ENCODE measurements at regions not wholly inside any gene's neighbourhood (a gene's known extent, or its start where the extent isn't known, plus 50 kb on each side); places are given as distances from the start of the nearest gene placed in this dataset.
"Not testable (repeated sequence)": the region's sequence is repeated elsewhere in the genome, so short reads cannot be mapped to it uniquely, and the experiment has no call there.

- no peak for DNase-seq (ENCODE audit: low read depth in 3 of 3, low spot score in 2 of 3)
These were observed 2342.1 kb downstream of the PCDH7 start for GRCh38 chr4:33062155-33062806.

- no peak for DNase-seq (ENCODE audit: low read depth in 3 of 3, low spot score in 2 of 3)
These were observed 2343.1 kb downstream of the PCDH7 start for GRCh38 chr4:33063241-33063640.

GRCh38 chr4:33064238-33064637, 2344.1 kb downstream of the PCDH7 start:
- DNase-seq (ENCODE audit: low read depth in 3 of 3, low spot score in 2 of 3), result no peak

- no peak for DNase-seq (ENCODE audit: low read depth in 3 of 3, low spot score in 2 of 3)
These were observed 2345.6 kb downstream of the PCDH7 start for GRCh38 chr4:33065749-33066148.

- DNase-seq (ENCODE audit: low read depth in 3 of 3, low spot score in 2 of 3), result no peak
These were observed 2347.1 kb downstream of the PCDH7 start for GRCh38 chr4:33067221-33067620.

- DNase-seq (ENCODE audit: low read depth in 3 of 3, low spot score in 2 of 3), result no peak
These were observed 2348.4 kb downstream of the PCDH7 start for GRCh38 chr4:33068539-33068938.

- no peak for DNase-seq (ENCODE audit: low read depth in 3 of 3, low spot score in 2 of 3)
These were observed 2351.4 kb downstream of the PCDH7 start for GRCh38 chr4:33071535-33071934.

- DNase-seq (ENCODE audit: low read depth in 3 of 3, low spot score in 2 of 3), result no peak
These were observed 2352.3 kb downstream of the PCDH7 start for GRCh38 chr4:33072298-33073089.

GRCh38 chr4:33073811-33074210, 2353.6 kb downstream of the PCDH7 start:
- no peak for DNase-seq (ENCODE audit: low read depth in 3 of 3, low spot score in 2 of 3)

GRCh38 chr4:33078145-33078544, 2358.0 kb downstream of the PCDH7 start:
- no peak for DNase-seq (ENCODE audit: low read depth in 3 of 3, low spot score in 2 of 3)

- no peak for DNase-seq (ENCODE audit: low read depth in 3 of 3, low spot score in 2 of 3)
These were observed 2360.1 kb downstream of the PCDH7 start for GRCh38 chr4:33080275-33080674.

- no peak for DNase-seq (ENCODE audit: low read depth in 3 of 3, low spot score in 2 of 3)
These were observed 2365.5 kb downstream of the PCDH7 start for GRCh38 chr4:33085709-33086108.

GRCh38 chr4:33086331-33086925, 2366.3 kb downstream of the PCDH7 start:
- no peak for DNase-seq (ENCODE audit: low read depth in 3 of 3, low spot score in 2 of 3)

GRCh38 chr4:33088713-33089112, 2368.5 kb downstream of the PCDH7 start:
- DNase-seq (ENCODE audit: low read depth in 3 of 3, low spot score in 2 of 3), result no peak

- no peak for DNase-seq (ENCODE audit: low read depth in 3 of 3, low spot score in 2 of 3)
These were observed 2370.7 kb downstream of the PCDH7 start for GRCh38 chr4:33090910-33091309.

- no peak for DNase-seq (ENCODE audit: low read depth in 3 of 3, low spot score in 2 of 3)
These were observed 2371.8 kb downstream of the PCDH7 start for GRCh38 chr4:33091961-33092360.

GRCh38 chr4:33104273-33104672, 2384.1 kb downstream of the PCDH7 start:
- DNase-seq (ENCODE audit: low read depth in 3 of 3, low spot score in 2 of 3), result no peak

GRCh38 chr4:33107814-33108213, 2387.6 kb downstream of the PCDH7 start:
- DNase-seq (ENCODE audit: low read depth in 3 of 3, low spot score in 2 of 3), result no peak

- no peak for DNase-seq (ENCODE audit: low read depth in 3 of 3, low spot score in 2 of 3)
These were observed 2390.9 kb downstream of the PCDH7 start for GRCh38 chr4:33111117-33111516.

GRCh38 chr4:33116871-33117270, 2396.7 kb downstream of the PCDH7 start:
- no peak for DNase-seq (ENCODE audit: low read depth in 3 of 3, low spot score in 2 of 3)

- no peak for DNase-seq (ENCODE audit: low read depth in 3 of 3, low spot score in 2 of 3)
These were observed 2405.8 kb downstream of the PCDH7 start for GRCh38 chr4:33126002-33126401.

- DNase-seq (ENCODE audit: low read depth in 3 of 3, low spot score in 2 of 3), result not testable (repeated sequence)
These were observed 2410.5 kb downstream of the PCDH7 start for GRCh38 chr4:33130662-33131061.

Data from right renal cortex interstitium (tissue), 3 donors.